ENCODE measurements at regions not wholly inside any gene's neighbourhood (a gene's known extent, or its start where the extent isn't known, plus 50 kb on each side); places are given as distances from the start of the nearest gene placed in this dataset.

DNA sequence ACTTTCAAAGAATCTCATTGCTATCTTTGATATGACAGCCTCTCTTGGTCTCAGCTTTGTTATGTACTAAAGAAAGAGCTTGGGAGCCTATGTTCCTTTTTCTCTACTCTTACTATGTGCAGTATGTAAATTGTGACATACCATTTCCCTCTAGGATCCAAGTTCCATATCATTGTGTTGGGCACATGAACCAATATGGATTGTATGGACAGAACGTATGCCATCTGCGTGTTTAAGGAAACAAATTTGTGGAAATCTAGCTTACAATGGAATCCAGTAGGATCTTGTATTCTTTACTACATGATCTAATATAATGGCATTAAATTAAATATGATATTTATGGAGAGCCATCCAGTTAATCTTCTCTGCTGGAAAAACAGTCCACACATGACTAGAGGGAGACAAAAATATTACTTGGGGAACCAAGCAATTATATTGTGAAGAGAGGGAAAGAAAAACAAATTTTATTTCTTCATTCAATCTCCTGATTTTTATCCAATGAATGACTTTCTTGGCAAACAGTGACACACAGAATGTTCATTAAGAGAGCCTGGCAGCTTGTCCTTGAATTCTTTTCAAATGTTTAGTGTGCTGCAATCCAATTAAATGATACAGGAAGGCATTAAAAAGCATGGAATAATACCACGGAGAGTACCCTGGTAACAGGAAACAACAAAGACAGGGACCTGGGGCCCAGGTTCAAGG, 106.5 kb upstream of the DAB1 start:
- H3K36me3 ChIP-seq (ENCODE audit: control insufficient read depth in 4 of 4, insufficient read depth in 3 of 4, low read depth in 1 of 4, low read length in 3 of 4) = no peaks in the 10 kb centered on the region
- WGBS = 91% methylated on average over 3 of the region's 3 CpGs

GRCh38 chr1:57522575-57522974, 98.7 kb upstream of the DAB1 start:
- no peaks in the 10 kb centered on the region for H3K27me3 ChIP-seq (ENCODE audit: control insufficient read depth in 4 of 4, insufficient read depth in 4 of 4, low read length in 3 of 4)
- H3K4me3 ChIP-seq (ENCODE audit: low read depth in 1 of 3, low read length in 3 of 3) = no peak overlapping the region
- H3K4me1 ChIP-seq (ENCODE audit: control insufficient read depth in 4 of 4, insufficient read depth in 4 of 4, low read length in 3 of 4) = no peaks in the 10 kb centered on the region
- no peak overlapping the region for H3K27ac ChIP-seq (ENCODE audit: low read depth in 1 of 2, low read length in 2 of 2)
- WGBS = 93% methylated on average over 3 of the region's 3 CpGs
- no peaks in the 10 kb centered on the region for H3K9me3 ChIP-seq (ENCODE audit: control insufficient read depth in 4 of 4, low read length in 3 of 4)
- H3K9ac ChIP-seq (ENCODE audit: low read depth in 1 of 2, low read length in 2 of 2) = no peak overlapping the region
- no peak for TF ChIP-seq FOXA1 (IDR thresholded peaks at IDR 0.05)
- no peak for TF ChIP-seq CTCF (IDR thresholded peaks at IDR 0.05; ENCODE audit: low read depth, low read length, missing input control)
- no peak for TF ChIP-seq HNF4G (IDR thresholded peaks at IDR 0.05)
- no peak for TF ChIP-seq RXRA (IDR thresholded peaks at IDR 0.05)
- TF ChIP-seq FOXA2 (IDR thresholded peaks at IDR 0.05) = no peak
- TF ChIP-seq EGR1 (IDR thresholded peaks at IDR 0.05; ENCODE audit: low read depth in 2 of 2) = no peak
- TF ChIP-seq, protein P1, sequence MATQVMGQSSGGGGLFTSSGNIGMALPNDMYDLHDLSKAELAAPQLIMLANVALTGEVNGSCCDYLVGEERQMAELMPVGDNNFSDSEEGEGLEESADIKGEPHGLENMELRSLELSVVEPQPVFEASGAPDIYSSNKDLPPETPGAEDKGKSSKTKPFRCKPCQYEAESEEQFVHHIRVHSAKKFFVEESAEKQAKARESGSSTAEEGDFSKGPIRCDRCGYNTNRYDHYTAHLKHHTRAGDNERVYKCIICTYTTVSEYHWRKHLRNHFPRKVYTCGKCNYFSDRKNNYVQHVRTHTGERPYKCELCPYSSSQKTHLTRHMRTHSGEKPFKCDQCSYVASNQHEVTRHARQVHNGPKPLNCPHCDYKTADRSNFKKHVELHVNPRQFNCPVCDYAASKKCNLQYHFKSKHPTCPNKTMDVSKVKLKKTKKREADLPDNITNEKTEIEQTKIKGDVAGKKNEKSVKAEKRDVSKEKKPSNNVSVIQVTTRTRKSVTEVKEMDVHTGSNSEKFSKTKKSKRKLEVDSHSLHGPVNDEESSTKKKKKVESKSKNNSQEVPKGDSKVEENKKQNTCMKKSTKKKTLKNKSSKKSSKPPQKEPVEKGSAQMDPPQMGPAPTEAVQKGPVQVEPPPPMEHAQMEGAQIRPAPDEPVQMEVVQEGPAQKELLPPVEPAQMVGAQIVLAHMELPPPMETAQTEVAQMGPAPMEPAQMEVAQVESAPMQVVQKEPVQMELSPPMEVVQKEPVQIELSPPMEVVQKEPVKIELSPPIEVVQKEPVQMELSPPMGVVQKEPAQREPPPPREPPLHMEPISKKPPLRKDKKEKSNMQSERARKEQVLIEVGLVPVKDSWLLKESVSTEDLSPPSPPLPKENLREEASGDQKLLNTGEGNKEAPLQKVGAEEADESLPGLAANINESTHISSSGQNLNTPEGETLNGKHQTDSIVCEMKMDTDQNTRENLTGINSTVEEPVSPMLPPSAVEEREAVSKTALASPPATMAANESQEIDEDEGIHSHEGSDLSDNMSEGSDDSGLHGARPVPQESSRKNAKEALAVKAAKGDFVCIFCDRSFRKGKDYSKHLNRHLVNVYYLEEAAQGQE (IDR thresholded peaks at IDR 0.05) = no peak
- no peak for TF ChIP-seq TAF1 (conservative IDR thresholded peaks at IDR 0.05)
- TF ChIP-seq, protein P2, sequence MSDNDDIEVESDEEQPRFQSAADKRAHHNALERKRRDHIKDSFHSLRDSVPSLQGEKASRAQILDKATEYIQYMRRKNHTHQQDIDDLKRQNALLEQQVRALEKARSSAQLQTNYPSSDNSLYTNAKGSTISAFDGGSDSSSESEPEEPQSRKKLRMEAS (IDR thresholded peaks at IDR 0.05) = no peak
- no peak for TF ChIP-seq GABPA (IDR thresholded peaks at IDR 0.05 in 1 of 2, conservative IDR thresholded peaks at IDR 0.05 in 1 of 2)
- no peak for TF ChIP-seq SP1 (IDR thresholded peaks at IDR 0.05)
- no peaks in the 10 kb centered on the region for H3K36me3 ChIP-seq (ENCODE audit: control insufficient read depth in 4 of 4, insufficient read depth in 3 of 4, low read depth in 1 of 4, low read length in 3 of 4)
- DNase-seq (ENCODE audit: low spot score) = no peak

More for the DNA sequence above, 106.5 kb upstream of the DAB1 start:
- H3K9ac ChIP-seq (ENCODE audit: low read depth in 1 of 2, low read length in 2 of 2) = no peak overlapping the region
- no peaks in the 10 kb centered on the region for H3K4me1 ChIP-seq (ENCODE audit: control insufficient read depth in 4 of 4, insufficient read depth in 4 of 4, low read length in 3 of 4)
- no peak overlapping the region for H3K27ac ChIP-seq (ENCODE audit: low read depth in 1 of 2, low read length in 2 of 2)
- H3K27me3 ChIP-seq (ENCODE audit: control insufficient read depth in 4 of 4, insufficient read depth in 4 of 4, low read length in 3 of 4) = no peaks in the 10 kb centered on the region
- TF ChIP-seq RAD21 (IDR thresholded peaks at IDR 0.05) (no peak), EGR1 (IDR thresholded peaks at IDR 0.05; ENCODE audit: low read depth in 2 of 2) (no peak), ATF3 (IDR thresholded peaks at IDR 0.05) (no peak), CTCF (IDR thresholded peaks at IDR 0.05; ENCODE audit: low read depth, low read length, missing input control) (no peak), HNF4G (IDR thresholded peaks at IDR 0.05) (no peak)
- TF ChIP-seq, protein P1 (IDR thresholded peaks at IDR 0.05) = no peak
- no peak for DNase-seq (ENCODE audit: low spot score)
- no peak overlapping the region for H3K4me3 ChIP-seq (ENCODE audit: low read depth in 1 of 3, low read length in 3 of 3)
- H3K9me3 ChIP-seq (ENCODE audit: control insufficient read depth in 4 of 4, low read length in 3 of 4) = no peaks in the 10 kb centered on the region

All from liver (tissue), 8 donors.